ENCODE measurements at regions not wholly inside any gene's neighbourhood (a gene's known extent, or its start where the extent isn't known, plus 50 kb on each side); places are given as distances from the start of the nearest gene placed in this dataset.
A peak's percentile ranks its signal among the peaks of the same experiment; 100 is the strongest.

DNA sequence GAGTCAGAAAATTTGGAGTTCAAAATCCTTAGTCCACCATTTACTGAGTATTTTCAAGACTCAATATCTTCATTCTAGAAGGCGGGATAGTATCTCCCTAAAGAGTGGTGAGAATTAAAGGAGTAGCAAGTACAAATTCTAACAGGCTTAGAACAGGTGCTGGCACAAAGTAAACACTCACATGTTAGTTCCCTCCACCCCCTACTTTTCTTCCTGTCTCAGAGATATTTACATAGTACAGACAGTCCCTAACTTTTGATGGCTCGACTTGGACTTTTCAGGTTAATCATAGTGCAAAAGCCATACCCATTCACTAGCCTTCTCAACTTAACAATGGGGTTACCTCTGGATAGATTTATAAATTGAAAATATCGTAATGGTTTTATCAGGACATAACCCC lies 476.2 kb upstream of the RASGRP1 start:
- no peak for DNase-seq

DNA sequence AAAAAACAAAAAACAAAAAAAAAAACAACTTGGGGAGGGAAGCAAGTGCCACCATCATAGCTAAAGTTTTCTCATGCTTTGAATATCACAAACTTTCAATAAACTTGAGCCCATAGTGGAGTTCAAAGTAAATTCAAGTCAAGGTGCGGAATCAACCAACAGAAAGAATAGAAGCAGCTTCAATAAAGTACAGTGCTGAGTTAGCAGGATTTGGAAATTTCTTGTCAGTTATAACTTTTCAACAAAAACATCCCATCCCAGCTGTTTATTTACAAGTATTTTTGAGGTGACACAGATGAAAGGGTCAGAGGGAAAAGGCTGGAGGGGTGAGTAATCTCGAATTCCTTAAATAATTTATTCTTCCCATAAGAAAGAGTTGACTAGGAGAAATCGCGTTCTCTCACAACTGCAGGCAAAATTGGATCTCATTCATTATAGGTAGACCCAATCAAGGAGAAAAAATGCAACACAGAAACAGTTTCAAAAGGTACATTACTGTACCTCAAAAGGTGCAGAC lies 477.4 kb upstream of the RASGRP1 start:
- no peak for DNase-seq

GRCh38 chr15:39051626-39052322 lies 487.2 kb upstream of the RASGRP1 start:
- DNase-seq = no peak

GRCh38 chr15:39052323-39052705 lies 487.7 kb upstream of the RASGRP1 start:
- DNase-seq = no peak

DNA sequence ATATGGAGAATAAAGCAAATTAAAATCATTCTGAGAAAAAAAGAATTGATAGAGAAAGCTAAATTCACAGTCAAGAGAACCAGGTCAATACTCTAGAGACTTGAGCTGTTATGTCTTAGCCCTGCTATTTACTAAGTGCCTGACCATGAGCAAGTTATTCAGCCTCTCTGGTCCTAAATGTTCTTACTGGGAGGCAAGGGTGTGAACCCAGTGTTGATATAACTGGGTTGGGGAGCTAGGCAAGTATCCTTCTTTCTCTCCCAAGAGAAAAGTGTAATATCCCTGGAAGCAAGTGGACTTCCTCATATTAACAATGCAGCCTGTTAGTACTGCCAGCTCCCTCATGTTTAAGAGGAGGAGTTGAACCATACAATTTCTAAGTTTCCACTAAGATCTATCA lies 488.9 kb upstream of the RASGRP1 start:
- no peak for DNase-seq

- no peak for DNase-seq
These were observed 489.6 kb upstream of the RASGRP1 start for GRCh38 chr15:39054128-39054732.

- DNase-seq = no peak
These were observed 491.7 kb upstream of the RASGRP1 start for GRCh38 chr15:39056357-39056756.

GRCh38 chr15:39058351-39059131 lies 493.9 kb upstream of the RASGRP1 start:
- no peak for DNase-seq

- no peak for DNase-seq
These were observed 495.3 kb upstream of the RASGRP1 start for GRCh38 chr15:39059917-39060316.

DNA sequence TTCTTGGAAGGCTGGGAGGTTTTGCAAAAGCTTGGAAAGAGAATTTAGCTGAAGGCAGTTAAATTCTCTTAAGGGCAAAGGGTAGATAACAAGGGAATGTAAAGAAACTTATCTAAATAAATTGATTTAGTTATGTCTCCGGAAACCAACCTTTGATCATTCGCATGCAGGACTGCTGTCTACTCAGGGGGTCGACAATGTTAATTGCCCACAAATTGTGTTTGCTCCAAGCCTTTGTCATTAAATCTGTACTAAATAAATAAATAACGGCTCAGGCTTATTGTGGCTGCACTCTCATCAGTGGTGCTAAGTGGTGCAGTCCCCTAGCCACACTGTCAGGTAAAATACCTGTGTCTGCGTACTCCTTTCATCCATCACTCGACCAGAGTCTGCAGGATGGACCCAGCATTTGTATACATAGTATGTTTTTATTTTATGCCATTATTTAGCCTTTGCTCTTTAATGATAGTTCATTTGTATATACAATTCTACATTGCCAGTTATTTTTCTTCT lies 497.4 kb upstream of the RASGRP1 start:
- no peak for DNase-seq

- DNase-seq = no peak
These were observed 502.1 kb upstream of the RASGRP1 start for GRCh38 chr15:39066677-39067076.

- DNase-seq = peak; percentile 36
These were observed 506.4 kb upstream of the THBS1 start for GRCh38 chr15:39074341-39074985.

- DNase-seq = peak; percentile 85
These were observed 505.6 kb upstream of the THBS1 start for GRCh38 chr15:39075311-39075710.

- peak; percentile 37 for DNase-seq
These were observed 505.0 kb upstream of the THBS1 start for GRCh38 chr15:39075756-39076341.

DNA sequence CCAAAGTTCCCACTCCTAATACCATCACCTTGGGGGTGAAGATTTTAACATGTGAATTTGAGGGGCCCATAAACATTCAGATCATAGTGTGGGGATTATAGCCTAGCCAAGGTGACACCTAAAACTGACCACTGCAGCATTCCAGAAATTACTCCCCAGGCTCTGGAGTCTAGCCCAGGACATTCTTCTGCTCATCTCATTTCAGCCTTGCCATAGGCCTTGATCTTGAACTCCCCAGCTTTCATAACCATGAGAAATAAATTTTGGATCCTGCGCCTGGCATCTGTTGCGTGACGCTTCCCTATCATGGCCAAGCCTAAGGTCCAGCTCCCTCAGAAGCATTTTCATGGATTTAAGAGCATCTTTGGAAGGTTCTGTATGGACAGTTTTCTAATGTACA lies 502.9 kb upstream of the THBS1 start:
- peak; percentile 87 for DNase-seq

DNA sequence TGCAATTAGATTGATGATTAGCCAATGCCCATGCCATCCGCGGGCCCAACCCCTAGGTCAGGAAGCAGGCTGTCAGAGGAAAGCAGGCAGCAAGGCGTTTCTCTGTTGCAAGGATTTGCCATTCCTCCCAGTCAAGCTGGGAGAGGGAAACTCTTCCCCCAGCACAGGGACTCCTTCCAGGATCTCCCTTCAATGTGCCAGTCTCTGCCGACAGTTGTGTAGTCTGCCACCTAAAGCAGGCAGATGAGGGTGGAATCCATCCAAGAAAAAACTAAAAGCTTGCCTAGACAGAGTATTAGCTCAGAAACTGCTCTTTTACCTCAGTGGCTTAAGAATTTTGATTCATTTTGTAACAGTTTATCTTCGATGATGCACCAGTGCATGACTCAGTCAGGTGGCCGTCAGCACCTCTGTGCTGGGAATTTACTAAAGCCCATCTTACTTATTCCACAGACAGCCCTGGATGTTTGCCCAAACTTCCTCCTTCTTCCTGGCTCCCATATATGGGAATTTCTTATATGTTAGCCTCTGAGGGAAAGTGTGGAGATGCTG lies 501.5 kb upstream of the THBS1 start:
- DNase-seq = peak; percentile 99

GRCh38 chr15:39083213-39083612 lies 497.7 kb upstream of the THBS1 start:
- DNase-seq = peak; percentile 42

DNA sequence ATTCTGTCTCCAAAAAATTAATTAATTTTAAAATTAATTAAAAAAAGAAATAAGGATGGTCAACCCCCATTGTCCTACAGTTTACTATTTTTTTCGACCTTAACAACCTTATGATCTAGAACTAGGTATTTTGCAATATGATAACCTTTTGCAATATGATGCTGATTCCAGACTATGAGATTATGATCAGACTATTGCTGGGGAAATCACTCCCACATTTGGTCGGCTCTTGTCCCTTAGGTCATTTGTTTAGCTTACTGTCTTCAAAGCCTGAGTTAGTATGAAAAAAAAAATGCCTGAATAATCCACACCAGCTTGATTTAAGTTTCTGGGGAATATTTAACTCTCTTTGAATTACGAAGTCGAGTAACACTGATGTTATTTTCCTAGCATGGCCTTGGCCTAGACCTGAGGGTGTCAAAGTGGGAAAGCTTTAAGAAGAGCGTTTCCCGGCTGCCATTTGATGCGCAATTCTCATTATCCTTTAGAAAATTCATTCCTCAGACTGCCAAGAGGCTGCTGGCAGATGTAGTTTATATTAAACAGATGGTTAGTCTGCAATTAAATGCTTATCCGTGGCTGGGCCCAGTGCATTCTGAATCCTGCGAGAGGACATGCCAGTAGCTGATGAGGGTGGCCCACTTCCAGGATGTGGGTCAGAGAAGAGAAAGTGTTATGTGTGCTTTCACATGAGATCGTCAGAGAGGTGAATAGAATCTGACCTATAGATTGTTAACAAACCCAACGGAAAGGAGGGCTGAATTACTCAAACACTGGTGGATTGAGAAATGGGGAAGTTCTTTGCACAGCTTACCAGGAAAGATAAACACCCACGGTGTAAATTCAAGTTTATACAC lies 496.0 kb upstream of the THBS1 start:
- peak; percentile 78 for DNase-seq

- DNase-seq = no peak
These were observed 494.2 kb upstream of the THBS1 start for GRCh38 chr15:39086641-39087040.

GRCh38 chr15:39088156-39088555 lies 492.7 kb upstream of the THBS1 start:
- DNase-seq = no peak

DNA sequence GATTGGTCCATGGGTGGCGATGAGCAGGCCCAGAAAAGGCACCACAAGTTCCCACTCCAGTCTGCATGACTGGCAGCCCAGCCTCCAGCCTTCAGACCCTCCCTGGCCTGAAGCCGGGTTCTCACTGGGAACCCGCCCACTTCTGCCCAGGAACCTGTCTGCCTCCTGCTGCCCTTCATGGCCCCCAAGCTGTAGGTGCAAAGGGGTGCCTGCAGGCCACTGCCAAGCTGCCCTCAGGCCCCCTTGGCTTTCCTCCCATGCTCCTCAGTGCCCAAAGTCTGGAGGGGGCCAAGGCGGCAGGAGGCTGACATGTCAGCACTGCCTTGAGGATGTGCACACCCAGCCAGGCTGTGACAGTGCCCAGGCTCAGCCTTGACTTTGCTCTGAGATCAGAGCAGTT lies 488.5 kb upstream of the THBS1 start:
- no peak for DNase-seq

Data from fibroblast of skin of abdomen (primary cell).